Cardiac muscle cell (in vitro differentiated cells and primary cell): ENCODE measurements at regions not wholly inside any gene's neighbourhood (a gene's known extent, or its start where the extent isn't known, plus 50 kb on each side); places are given as distances from the start of the nearest gene placed in this dataset.

Experiments used
- DNase-seq, 2 donors: peaks; one replicate each; pipeline versions ENCODE4 v3.0.0 to v3.0.0-alpha.2; 2010 to 2017; ENCODE audit warnings: low read depth in 1 of 2, low spot score in 1 of 2
- H3K27ac ChIP-seq: fragments of 200-600 bp; sonication (generic); 2 replicates; pipeline ENCODE4 v1.5.1; 2016
- H3K27me3 ChIP-seq: fragments of 200-600 bp; sonication (generic); 2 replicates; pipeline ENCODE4 v1.6.0; 2016; ENCODE audit warnings: control low read depth
- H3K36me3 ChIP-seq: fragments of 200-600 bp; sonication (generic); 2 replicates; pipeline ENCODE4 v1.5.1; 2016; ENCODE audit warnings: control low read depth
- H3K4me1 ChIP-seq: fragments of 200-600 bp; sonication (generic); 2 replicates; pipeline ENCODE4 v1.8.1; 2017; ENCODE audit warnings: low read depth, mild to moderate bottlenecking, mixed run types
- H3K4me3 ChIP-seq: fragments of 200-600 bp; sonication (generic); 2 replicates; pipeline ENCODE4 v1.5.1; 2016; ENCODE audit warnings: mild to moderate bottlenecking
- H3K9me3 ChIP-seq: fragments of 200-600 bp; sonication (generic); 2 replicates; pipeline ENCODE4 v1.5.1; 2017; ENCODE audit warnings: low read depth, mild to moderate bottlenecking, control low read depth
- TF ChIP-seq, protein P1 (sequence below): IDR thresholded peaks from 2 replicates; pipeline ENCODE4 v1.5.1; 2012; ENCODE audit warnings: low read depth, mild to moderate bottlenecking, low read length

DNA sequence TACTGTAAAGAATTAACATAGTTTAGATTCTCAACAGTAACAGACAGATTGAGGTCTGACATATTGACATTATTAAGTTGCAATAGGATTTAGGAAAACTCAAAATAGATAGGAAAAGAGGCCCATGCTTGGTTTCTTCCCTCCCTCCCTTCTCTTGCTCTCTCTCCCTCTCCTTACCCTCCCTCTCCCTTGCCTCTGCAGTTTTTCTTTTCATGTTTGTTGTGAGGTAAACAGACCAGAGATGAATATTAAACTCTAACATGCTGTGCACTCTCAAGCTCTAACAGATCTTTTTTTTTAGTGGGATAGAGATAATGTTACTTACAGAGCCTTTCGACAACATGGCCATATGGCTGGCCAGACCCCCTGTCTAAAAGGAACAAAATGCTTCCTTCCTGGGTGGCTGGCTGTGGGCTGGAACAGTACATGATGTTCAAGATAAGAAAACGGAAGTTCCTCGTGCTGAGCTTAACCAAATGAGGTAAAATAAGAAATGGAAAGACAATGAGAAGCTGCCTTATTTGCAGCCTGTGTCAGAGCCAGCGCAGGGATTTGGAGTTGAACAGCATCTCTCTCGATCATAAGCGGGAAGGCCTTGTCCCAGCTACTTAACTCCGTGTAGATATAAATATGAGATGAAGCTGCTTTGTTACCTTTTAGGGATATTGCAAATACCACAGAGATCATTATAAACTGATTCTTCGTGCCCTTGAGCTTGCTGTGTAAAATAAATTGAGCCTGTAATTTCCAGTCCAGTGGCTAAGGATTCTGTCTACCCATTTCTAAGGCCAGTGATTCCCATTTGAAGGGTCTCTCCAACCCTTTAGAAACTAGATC lies 391.9 kb upstream of the NPVF start:
- Histone ChIP-seq H3K27me3 (no peaks in the 10 kb centered on the region), H3K4me1 (peaks cover 37% of the 10 kb centered on the region), H3K27ac (no peak overlapping the region), H3K4me3 (no peak overlapping the region), H3K9me3 (no peaks in the 10 kb centered on the region), H3K36me3 (no peaks in the 10 kb centered on the region)
- TF ChIP-seq, protein P1, sequence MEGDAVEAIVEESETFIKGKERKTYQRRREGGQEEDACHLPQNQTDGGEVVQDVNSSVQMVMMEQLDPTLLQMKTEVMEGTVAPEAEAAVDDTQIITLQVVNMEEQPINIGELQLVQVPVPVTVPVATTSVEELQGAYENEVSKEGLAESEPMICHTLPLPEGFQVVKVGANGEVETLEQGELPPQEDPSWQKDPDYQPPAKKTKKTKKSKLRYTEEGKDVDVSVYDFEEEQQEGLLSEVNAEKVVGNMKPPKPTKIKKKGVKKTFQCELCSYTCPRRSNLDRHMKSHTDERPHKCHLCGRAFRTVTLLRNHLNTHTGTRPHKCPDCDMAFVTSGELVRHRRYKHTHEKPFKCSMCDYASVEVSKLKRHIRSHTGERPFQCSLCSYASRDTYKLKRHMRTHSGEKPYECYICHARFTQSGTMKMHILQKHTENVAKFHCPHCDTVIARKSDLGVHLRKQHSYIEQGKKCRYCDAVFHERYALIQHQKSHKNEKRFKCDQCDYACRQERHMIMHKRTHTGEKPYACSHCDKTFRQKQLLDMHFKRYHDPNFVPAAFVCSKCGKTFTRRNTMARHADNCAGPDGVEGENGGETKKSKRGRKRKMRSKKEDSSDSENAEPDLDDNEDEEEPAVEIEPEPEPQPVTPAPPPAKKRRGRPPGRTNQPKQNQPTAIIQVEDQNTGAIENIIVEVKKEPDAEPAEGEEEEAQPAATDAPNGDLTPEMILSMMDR, result no peak
- peak in 1 of 2 donors; percentile 79 for DNase-seq

- H3K27me3 ChIP-seq, result no peaks in the 10 kb centered on the region
- H3K27ac ChIP-seq, result no peak overlapping the region
- H3K36me3 ChIP-seq, result no peaks in the 10 kb centered on the region
- H3K4me1 ChIP-seq, result peaks cover 19% of the 10 kb centered on the region
- no peak for DNase-seq
- no peaks in the 10 kb centered on the region for H3K9me3 ChIP-seq
- TF ChIP-seq, protein P1, result no peak
- no peak overlapping the region for H3K4me3 ChIP-seq
Measured at GRCh38 chr7:25621993-25622392, 393.7 kb upstream of the NPVF start.

- Histone ChIP-seq H3K36me3 (no peaks in the 10 kb centered on the region), H3K27me3 (no peaks in the 10 kb centered on the region), H3K27ac (no peak overlapping the region), H3K9me3 (no peaks in the 10 kb centered on the region), H3K4me1 (peaks cover 12% of the 10 kb centered on the region), H3K4me3 (no peak overlapping the region)
- TF ChIP-seq, protein P1, result no peak
- DNase-seq, result no peak
Measured at GRCh38 chr7:25622695-25623094, 394.4 kb upstream of the NPVF start.

GRCh38 chr7:25624051-25624450 lies 395.8 kb upstream of the NPVF start:
- TF ChIP-seq, protein P1, result no peak
- Histone ChIP-seq H3K4me1 (peaks cover 9% of the 10 kb centered on the region), H3K36me3 (no peaks in the 10 kb centered on the region), H3K27me3 (no peaks in the 10 kb centered on the region), H3K4me3 (no peak overlapping the region), H3K9me3 (no peaks in the 10 kb centered on the region), H3K27ac (no peak overlapping the region)
- DNase-seq, result no peak

DNA sequence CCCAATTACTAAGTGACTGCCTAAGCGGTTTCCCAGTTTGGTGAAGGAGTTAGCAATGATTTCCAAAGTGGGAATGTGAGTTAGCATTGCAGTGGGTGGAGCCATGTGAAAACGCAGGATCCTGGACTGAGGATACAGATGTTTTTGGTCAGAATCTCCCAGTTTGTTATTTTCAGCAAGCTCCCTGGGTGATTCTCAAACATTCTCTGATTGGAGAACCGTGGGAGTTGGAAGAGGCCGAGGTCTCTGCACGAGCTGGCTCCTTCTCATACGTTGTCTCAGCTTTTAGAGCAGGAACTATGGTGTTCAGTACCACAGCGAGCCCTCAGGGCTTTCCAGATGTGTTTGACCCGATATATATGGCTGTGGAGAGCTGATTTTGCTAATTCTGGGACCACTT lies 396.5 kb upstream of the NPVF start:
- TF ChIP-seq, protein P1, result no peak
- DNase-seq, result peak in 1 of 2 donors; percentile 79
- H3K4me1 ChIP-seq, result peaks cover 5% of the 10 kb centered on the region
- H3K4me3 ChIP-seq, result no peak overlapping the region
- no peaks in the 10 kb centered on the region for H3K9me3 ChIP-seq
- no peak overlapping the region for H3K27ac ChIP-seq
- H3K27me3 ChIP-seq, result no peaks in the 10 kb centered on the region
- H3K36me3 ChIP-seq, result no peaks in the 10 kb centered on the region
